Stimulated activated naive CD4-positive, alpha-beta T cell (primary cell): ENCODE measurements at regions not wholly inside any gene's neighbourhood (a gene's known extent, or its start where the extent isn't known, plus 50 kb on each side); places are given as distances from the start of the nearest gene placed in this dataset.

Source experiments
- DNase-seq, 6 experiments: peaks; one replicate each; lab custom pipeline; 2025; lab: John Stamatoyannopoulos, UW

- DNase-seq, result no peak
Observed at GRCh38 chr2:134143568-134143967, 110.3 kb upstream of the MGAT5 start.

GRCh38 chr2:134144081-134144596, 109.7 kb upstream of the MGAT5 start:
- DNase-seq, result no peak

DNA sequence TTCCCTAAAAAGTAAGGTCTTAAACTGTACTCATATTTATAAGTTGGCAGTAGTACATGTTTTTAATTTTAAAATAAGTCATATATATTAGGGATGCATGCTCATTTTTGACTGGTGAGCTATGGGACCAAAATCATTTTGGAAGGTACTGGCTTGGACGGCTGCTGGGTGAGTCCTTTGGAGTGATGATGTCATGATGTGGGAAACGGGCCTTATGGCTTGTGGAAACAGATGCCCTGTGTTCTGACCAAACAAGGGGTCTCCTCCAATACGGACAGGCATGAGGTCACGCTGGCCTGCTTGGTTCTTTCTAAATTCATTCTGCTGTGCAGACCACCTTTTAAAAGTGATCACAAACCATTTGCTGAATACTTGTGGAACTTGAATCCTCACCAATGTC, 109.2 kb upstream of the MGAT5 start:
- no peak for DNase-seq

GRCh38 chr2:134145519-134145918, 108.4 kb upstream of the MGAT5 start:
- no peak for DNase-seq

- no peak for DNase-seq
Observed at GRCh38 chr2:134146161-134146560, 107.7 kb upstream of the MGAT5 start.

GRCh38 chr2:134146620-134147019, 107.3 kb upstream of the MGAT5 start:
- no peak for DNase-seq

DNA sequence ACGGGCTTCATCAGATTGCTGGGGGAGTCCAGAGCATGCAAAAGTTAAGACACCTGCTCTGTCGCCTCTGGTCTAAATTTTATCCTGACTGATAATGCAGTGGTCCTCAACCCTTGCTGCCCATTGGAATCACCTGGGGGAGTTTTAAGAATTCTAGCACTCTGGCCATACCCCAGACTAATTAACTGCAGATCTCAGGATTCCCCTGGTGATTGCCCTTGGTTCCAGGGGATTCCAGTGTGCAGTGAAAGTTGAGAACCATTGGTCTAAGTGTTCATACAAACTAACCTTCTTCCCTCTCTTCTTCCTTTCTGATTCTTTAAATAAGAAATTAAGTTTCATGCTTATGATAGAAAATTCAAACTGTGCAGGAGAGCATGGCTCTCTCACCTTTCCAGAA, 105.7 kb upstream of the MGAT5 start:
- DNase-seq, result no peak

DNA sequence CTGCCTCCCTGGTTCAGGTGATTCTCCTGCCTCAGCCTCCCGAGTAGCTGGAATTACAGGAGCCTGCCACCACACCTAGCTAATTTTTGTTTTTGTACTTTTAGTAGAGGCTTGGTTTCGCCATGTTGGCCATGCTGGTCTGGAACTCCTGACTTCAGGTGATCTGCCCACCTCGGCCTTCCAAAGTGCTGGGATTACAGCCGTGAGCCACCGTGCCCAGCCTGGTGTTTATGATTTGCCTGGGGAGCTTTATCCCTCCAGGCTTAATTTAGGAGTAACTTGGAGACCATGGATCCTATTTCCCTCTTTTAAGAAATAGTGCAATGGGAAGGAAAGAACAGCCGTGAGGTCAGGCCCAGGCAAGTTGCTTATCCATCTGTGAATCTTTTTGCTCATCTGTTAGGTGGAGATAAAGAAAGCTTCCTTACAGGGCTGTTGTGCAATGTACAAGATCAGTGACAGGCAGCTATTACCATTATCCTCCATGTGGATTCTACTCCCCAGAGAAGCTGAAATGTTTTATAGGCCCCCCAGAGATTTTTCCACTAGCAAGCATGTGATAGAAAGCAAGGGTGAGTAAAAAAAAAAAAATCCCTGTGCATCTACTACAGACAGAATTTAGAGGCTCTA, 104.9 kb upstream of the MGAT5 start:
- no peak for DNase-seq

DNA sequence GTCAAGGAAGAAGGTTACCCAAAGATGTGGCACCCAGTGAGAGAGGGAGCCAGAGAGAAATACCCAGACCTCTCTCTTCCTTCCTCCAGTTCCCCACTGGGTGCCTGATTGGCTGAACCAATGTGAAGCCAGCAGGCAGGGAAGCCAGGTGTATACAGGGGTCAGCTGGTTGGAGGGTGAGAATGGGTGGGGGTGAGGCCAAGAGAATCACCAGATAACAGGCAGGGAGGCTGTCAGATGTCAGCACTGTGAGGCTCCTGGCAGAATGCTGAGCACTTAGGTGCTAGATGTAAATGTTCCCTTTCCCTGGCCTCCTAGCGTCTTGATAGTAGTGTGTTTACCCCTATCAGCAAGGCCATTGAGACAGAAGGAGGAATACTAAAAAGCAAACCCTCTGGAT, 104.0 kb upstream of the MGAT5 start:
- DNase-seq, result no peak

DNA sequence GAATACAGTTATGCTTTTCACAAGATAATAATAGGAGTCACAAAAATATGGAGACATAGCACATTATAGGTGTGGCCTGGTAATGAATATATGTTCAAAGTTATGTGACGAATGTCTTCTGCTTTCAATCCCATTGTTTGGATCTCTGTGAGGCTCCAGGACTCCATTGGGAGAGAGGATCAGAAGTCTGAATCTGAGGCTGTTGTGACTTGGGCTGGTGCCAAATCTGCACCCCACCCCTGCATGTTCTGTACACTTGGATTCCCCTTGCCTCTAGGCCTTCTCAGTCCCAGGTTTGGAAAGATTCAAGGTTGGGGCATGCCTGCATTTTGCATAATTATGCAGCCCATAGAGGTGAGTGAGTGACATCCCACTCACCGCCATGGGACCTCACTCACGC, 103.1 kb upstream of the MGAT5 start:
- DNase-seq, result no peak

GRCh38 chr2:134152045-134153010, 101.5 kb upstream of the MGAT5 start:
- DNase-seq, result no peak

DNA sequence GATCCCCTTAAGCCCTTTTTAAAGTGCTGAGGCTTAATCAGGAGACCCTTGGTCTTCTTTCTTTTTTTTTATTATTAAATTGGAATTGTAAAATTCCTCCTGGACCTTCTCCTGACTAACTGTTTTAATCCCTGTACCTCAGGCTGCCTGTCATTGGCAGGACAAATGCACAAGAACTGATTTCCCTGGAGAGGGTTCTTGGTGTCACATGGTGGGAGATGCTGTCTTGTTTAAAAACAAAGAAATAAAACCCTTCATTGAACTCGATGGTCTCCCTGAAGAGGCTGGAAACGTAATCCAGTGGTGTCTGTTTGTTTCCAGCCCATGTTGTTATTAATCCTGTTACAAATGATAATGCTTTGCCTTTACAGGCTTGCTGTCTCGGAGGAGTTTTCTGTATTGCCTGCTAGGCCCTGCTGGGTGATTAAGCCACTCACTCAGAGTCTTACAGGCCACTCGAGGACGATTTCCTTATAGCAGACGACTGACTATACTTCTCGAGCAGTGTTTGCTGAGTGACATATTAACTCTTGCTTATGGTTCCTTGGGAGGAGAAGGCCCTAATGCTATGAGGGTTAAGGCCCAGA, 100.5 kb upstream of the MGAT5 start:
- no peak for DNase-seq

GRCh38 chr2:134154246-134154645, 99.6 kb upstream of the MGAT5 start:
- DNase-seq, result no peak

DNA sequence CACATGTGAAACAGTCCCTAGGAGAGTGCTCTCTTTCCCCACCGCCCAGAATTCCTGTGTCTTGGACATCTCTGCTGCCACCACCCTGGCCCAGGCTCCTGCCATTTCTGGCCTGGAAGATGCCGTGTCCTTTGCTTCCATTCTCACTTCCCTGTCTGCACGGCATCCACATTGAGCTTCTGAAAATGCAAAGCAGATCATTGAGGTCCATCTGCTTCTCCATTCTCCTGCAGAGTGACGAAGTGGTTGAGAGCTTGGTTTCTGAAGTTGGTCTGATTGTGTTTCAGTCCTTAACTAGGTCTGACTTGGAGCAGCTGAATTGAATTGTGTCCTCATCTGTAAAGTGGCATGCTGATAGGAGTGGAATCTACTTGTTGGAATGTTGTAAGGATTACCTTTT, 98.7 kb upstream of the MGAT5 start:
- DNase-seq, result no peak

- DNase-seq, result no peak
Observed at GRCh38 chr2:134158295-134158694, 95.6 kb upstream of the MGAT5 start.

- no peak for DNase-seq
Observed at GRCh38 chr2:134161170-134161547, 92.7 kb upstream of the MGAT5 start.

- DNase-seq, result no peak
Observed at GRCh38 chr2:134163336-134163735, 90.5 kb upstream of the MGAT5 start.

DNA sequence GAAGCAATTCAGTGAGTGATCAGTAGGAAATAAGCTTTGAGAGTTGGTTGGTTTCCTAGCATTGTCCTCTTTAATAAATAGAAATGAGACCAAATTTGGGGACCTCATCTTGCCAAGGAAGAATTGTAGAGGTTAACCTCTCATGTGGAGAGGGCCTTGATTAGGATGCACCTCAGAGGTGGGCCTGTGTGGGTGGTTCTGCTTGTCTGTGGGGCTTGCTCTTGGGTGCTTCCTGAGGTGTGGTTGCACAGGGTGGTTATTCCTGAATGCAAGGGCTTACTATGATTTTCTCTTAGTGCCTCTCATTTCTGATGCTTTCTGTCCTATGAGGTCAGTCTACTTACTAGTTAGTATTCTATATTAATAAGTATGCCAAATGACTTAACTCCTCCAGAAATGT, 89.6 kb upstream of the MGAT5 start:
- DNase-seq, result no peak

DNA sequence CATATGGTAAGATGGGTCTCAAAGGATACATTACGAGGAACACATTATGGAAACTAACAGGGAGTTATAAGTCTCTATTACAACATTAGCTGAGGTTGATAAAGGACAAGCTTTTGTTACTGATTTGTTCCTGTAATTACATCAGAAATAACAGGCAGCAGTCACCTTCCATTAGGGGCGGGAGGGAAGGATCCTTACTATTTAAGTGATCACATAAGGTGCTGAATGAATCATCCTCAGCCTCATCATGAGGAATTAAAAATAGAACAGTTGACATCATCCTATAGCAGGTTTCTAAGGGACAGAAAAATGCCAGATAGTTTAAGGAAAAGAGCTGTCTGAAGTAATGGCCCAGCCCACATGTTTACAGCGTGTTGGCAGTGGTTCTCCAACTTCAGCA, 86.9 kb upstream of the MGAT5 start:
- DNase-seq, result no peak

- DNase-seq, result no peak
Observed at GRCh38 chr2:134169788-134170187, 84.1 kb upstream of the MGAT5 start.

DNA sequence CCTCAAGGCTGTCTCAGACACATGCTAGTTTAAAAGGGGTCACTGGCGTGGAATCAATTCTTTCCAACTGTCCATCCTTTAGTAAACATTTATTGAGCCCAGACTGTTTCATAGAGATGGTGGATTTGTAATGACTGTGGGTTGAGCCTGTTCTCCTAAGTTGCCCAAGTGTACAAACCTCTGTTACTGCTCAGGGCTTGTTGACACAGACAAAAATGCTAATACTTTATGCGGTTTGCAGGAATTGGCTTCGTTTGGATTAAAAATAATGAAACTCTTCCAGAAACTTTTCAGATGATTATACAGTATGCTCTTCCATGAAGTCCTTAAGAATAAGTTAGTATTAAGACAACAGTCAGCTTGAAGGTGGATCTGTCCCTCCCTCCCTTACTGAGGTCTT, 83.6 kb upstream of the MGAT5 start:
- DNase-seq, result no peak

DNA sequence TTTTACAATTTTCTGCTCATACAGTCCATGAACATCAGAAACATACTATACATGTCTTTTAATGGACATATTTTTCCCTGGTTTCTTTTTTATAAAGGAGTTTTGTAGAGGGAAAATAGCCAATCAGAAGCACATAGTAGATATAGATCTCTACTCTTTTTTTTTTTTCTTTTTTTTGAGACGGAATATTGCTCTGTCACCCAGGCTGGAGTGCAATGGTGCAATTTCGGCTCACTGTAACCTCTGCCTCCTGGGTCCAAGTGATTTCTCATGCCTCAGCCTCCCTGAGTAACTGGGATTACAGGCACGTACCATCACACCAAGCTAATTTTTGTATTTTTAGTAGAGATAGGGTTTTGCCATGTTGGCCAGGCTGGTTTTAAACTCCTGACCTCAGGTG, 83.2 kb upstream of the MGAT5 start:
- DNase-seq, result no peak
